Mammary epithelial cell (primary cell): ENCODE measurements at regions not wholly inside any gene's neighbourhood (a gene's known extent, or its start where the extent isn't known, plus 50 kb on each side); places are given as distances from the start of the nearest gene placed in this dataset.

Experiments used
- EZH2 ChIP-seq: IDR thresholded peaks from 2 replicates; pipeline ENCODE4 v1.6.1; 2012; ENCODE audit warnings: low read length, inconsistent platforms, borderline replicate concordance
- TF ChIP-seq, protein P1 (sequence below), 2 donors: IDR thresholded peaks in 1 of 2; conservative IDR thresholded peaks in 1 of 2; 2 replicates each; pipeline ENCODE4 v1.5.1; 2011 to 2012; ENCODE audit warnings: inconsistent platforms in 2 of 2, low read length in 2 of 2, mild to moderate bottlenecking in 2 of 2, control low read depth in 1 of 2, low read depth in 1 of 2; ENCODE audit not compliant: insufficient read depth in 1 of 2; ENCODE audit errors: extremely low read depth in 1 of 2

DNA sequence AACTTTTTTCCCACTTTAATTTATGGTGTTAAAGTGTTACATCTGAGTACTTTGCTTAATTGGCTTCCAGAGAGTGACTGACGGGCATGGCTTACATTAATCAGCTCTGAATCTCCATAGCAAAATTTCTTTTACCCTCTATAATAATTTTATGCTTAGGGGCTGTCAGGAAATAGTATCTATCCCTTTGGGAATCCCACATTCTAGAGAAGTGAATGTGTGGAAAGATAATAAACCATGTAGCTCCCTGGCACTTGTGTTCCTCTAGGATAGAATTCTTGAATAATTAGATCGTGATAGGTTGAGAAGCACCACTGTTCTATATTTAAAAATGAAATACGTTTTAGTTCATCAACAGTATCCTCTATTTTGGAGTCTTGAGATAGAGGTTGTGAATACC, 89.6 kb downstream of the DNAJB9 start:
- TF ChIP-seq EZH2 = no peak
- TF ChIP-seq, protein P1, sequence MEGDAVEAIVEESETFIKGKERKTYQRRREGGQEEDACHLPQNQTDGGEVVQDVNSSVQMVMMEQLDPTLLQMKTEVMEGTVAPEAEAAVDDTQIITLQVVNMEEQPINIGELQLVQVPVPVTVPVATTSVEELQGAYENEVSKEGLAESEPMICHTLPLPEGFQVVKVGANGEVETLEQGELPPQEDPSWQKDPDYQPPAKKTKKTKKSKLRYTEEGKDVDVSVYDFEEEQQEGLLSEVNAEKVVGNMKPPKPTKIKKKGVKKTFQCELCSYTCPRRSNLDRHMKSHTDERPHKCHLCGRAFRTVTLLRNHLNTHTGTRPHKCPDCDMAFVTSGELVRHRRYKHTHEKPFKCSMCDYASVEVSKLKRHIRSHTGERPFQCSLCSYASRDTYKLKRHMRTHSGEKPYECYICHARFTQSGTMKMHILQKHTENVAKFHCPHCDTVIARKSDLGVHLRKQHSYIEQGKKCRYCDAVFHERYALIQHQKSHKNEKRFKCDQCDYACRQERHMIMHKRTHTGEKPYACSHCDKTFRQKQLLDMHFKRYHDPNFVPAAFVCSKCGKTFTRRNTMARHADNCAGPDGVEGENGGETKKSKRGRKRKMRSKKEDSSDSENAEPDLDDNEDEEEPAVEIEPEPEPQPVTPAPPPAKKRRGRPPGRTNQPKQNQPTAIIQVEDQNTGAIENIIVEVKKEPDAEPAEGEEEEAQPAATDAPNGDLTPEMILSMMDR (conservative IDR thresholded peaks at IDR 0.05 in 1 of 2, IDR thresholded peaks at IDR 0.05 in 1 of 2; ENCODE audit: extremely low read depth in 1 of 2, insufficient read depth in 1 of 2, low read depth in 1 of 2, low read length in 2 of 2) = no peak
